Right cardiac atrium (tissue), 5 donors: ENCODE measurements at regions not wholly inside any gene's neighbourhood (a gene's known extent, or its start where the extent isn't known, plus 50 kb on each side); places are given as distances from the start of the nearest gene placed in this dataset.

ENCODE experiments used
- ATAC-seq, 2 donors: fragments of 200-7000 bp; cut with Tn5 transposase; one replicate each; pipeline versions ENCODE4 v1.8.0 to v1.9.1; 2020; ENCODE audit warnings: moderate library complexity in 2 of 2, mild to moderate bottlenecking in 1 of 2
- DNase-seq, 3 donors: peaks; one replicate each; pipeline ENCODE4 v3.0.0-alpha.2; 2020
- H3K27ac ChIP-seq: one replicate; pipeline ENCODE4 v1.5.1; 2013; ENCODE audit warnings: mild to moderate bottlenecking, low read length, control low read depth, moderate library complexity
- H3K27me3 ChIP-seq: one replicate; pipeline ENCODE4 v1.6.1; 2013; ENCODE audit not compliant: control insufficient read depth, insufficient read depth
- H3K4me1 ChIP-seq: one replicate; pipeline ENCODE4 v1.6.1; 2013; ENCODE audit warnings: low read length; ENCODE audit not compliant: control insufficient read depth, insufficient read depth
- H3K4me3 ChIP-seq: one replicate; pipeline ENCODE4 v1.5.1; 2013; ENCODE audit warnings: low read length, control low read depth
- H3K9me3 ChIP-seq: one replicate; pipeline ENCODE4 v1.6.1; 2013; ENCODE audit warnings: low read length; ENCODE audit not compliant: control insufficient read depth
- WGBS: extraction: QIAGEN DNeasy Blood & Tissue Kit; methylation state at CpG from one replicate; pipeline ENCODE4 v1.1.7; 2013; 5-methylcytosine and 5-hydroxymethylcytosine counted together
- intact Hi-C, 4 donors: fragments of 100-400 bp; cut with DNase I; formaldehyde crosslinking; loops; one replicate each; pipeline versions ENCODE4 v1.11.0 to v1.14.0; 2022 to 2023
- donor health status: healthy with polysubstance abuse.
- donor health status: DM: no; HTN: yes; CAD: no.
- donor health status: DM: no; HTN: no; CAD: no.
- donor health status: DM: no; HTN: yes; CAD: no; lungs with severe emphysema.
- donor health status: DM: yes; HTN: yes; CAD: no.

DNA sequence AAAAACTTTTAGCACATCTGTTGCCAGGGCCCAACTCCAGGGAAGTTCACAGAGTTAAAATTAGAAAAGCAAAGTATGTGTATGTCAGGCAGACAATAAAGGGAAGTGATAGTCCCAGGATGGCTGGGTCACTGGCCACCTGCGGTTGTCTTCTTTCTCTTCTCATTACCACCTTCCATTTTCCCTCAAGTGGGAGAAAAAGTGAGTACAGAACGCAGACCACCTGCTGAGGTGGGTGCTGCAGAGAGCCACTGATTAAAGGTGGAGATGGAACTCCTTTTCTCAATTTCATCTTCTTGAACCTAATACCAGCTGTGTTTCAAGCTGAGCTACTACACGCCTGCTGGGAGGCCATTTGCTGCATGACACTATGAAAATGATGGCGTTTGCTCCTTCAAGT, 88.8 kb upstream of the PDE4B start:
- Histone ChIP-seq H3K4me3 (no peak overlapping the region), H3K27ac (no peak overlapping the region), H3K4me1 (no peaks in the 10 kb centered on the region), H3K9me3 (no peaks in the 10 kb centered on the region), H3K27me3 (no peaks in the 10 kb centered on the region)
- ATAC-seq (no peak), DNase-seq (no peak)
- WGBS: 50% methylated on average over 4 of the region's 4 CpGs
- intact Hi-C loops: no loop called here

GRCh38 chr1:65704318-65704717, 88.4 kb upstream of the PDE4B start:
- DNase-seq: no peak
- Histone ChIP-seq H3K9me3 (no peaks in the 10 kb centered on the region), H3K4me3 (no peak overlapping the region), H3K4me1 (no peaks in the 10 kb centered on the region), H3K27me3 (no peaks in the 10 kb centered on the region), H3K27ac (no peak overlapping the region)
- intact Hi-C loops: no loop called here
- WGBS: 88% methylated on average over 2 of the region's 2 CpGs
- no peak for ATAC-seq

- WGBS: 93% methylated on average over 3 of the region's 3 CpGs
Measured at GRCh38 chr1:65717815-65718454, 74.8 kb upstream of the PDE4B start.

GRCh38 chr1:65719391-65719790, 73.3 kb upstream of the PDE4B start:
- no peaks in the 10 kb centered on the region for H3K27me3 ChIP-seq
- intact Hi-C loops: no loop called here
- no peaks in the 10 kb centered on the region for H3K4me1 ChIP-seq
- no peak for DNase-seq
- ATAC-seq: no peak
- H3K9me3 ChIP-seq: no peaks in the 10 kb centered on the region
- H3K4me3 ChIP-seq: no peak overlapping the region
- WGBS: 87% methylated on average over 5 of the region's 5 CpGs
- H3K27ac ChIP-seq: no peak overlapping the region

More at GRCh38 chr1:65717815-65718454, 74.8 kb upstream of the PDE4B start:
- Histone ChIP-seq H3K9me3 (no peaks in the 10 kb centered on the region), H3K27ac (no peak overlapping the region), H3K27me3 (no peaks in the 10 kb centered on the region), H3K4me3 (no peak overlapping the region), H3K4me1 (no peaks in the 10 kb centered on the region)
- DNase-seq (no peak), ATAC-seq (no peak)
- intact Hi-C loops: no loop called here

- H3K4me3 ChIP-seq: no peak overlapping the region
- H3K27ac ChIP-seq: no peak overlapping the region
- ATAC-seq (no peak), DNase-seq (no peak)
- H3K4me1 ChIP-seq: no peaks in the 10 kb centered on the region
- intact Hi-C loops: no loop called here
- 90% methylated on average over 5 of the region's 5 CpGs for WGBS
- no peaks in the 10 kb centered on the region for H3K27me3 ChIP-seq
- H3K9me3 ChIP-seq: no peaks in the 10 kb centered on the region
Measured at GRCh38 chr1:65722461-65722860, 70.2 kb upstream of the PDE4B start.

DNA sequence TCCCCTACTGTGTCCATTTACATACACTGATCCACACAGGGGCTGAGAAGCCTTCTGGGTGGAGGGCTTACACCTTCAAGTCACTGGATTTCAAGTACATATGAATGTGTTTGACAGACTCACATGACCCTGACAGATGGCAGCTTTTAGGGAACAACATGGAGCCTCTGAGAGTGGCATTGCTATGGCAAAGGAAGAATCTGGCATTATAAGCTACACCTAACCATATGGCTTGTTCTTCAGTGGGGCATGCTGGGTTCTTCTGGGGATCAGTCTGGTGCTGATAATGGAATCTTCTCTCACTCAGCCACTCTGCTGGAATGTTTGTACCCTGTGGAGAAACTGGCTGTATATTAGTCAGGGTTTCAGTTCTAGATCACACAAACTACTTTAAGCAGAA, 68.5 kb upstream of the PDE4B start:
- no peaks in the 10 kb centered on the region for H3K4me1 ChIP-seq
- DNase-seq: no peak
- H3K27ac ChIP-seq: no peak overlapping the region
- no peak for ATAC-seq
- no peaks in the 10 kb centered on the region for H3K9me3 ChIP-seq
- intact Hi-C loops: no loop called here
- no peaks in the 10 kb centered on the region for H3K27me3 ChIP-seq
- H3K4me3 ChIP-seq: no peak overlapping the region

DNA sequence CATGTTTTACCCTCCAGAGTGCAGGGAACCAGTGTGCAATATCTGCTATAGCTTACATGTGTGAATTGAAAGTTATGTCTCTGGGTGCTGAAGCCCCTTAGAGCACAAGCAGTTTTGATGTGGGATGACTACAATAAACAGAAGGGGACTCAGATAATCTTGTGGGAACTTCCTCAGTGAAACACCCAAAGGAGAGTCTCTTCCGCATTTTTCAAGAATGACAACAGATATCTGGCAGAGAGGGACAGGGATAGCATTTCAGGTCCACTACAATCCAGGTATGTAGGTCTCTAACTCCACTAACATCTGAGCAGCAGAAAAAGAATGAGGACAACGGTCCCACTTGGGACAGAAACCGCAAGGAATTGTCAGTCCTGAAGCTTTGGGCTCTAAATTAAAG, 67.6 kb upstream of the PDE4B start:
- no peak for ATAC-seq

DNA sequence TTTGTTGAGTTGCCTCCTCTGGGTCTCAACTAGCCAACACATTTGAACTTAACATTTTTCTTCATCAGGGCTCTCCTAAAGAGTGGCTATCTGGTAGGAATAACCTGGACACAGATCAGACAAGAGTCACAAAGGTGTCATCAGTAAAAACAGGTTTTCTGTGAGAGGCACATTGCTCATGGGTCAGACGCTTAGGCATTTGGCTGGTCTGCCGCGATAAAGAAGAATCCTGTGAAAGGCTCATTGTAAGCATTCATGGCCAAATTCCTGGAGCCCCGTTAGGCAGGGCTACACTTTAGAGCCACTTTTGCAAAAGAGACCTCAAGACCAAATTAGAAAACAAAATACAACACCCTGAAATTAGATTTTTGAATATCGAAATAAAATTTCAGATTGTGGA, 64.2 kb upstream of the PDE4B start:
- no peaks in the 10 kb centered on the region for H3K4me1 ChIP-seq
- 74% methylated on average over 5 of the region's 5 CpGs for WGBS
- ATAC-seq: no peak
- no peak overlapping the region for H3K27ac ChIP-seq
- no peak for DNase-seq
- H3K4me3 ChIP-seq: no peak overlapping the region
- no peaks in the 10 kb centered on the region for H3K27me3 ChIP-seq
- no peaks in the 10 kb centered on the region for H3K9me3 ChIP-seq
- intact Hi-C loops: no loop called here

More for the DNA sequence above, 67.6 kb upstream of the PDE4B start:
- Histone ChIP-seq H3K27me3 (no peaks in the 10 kb centered on the region), H3K27ac (no peak overlapping the region), H3K4me1 (no peaks in the 10 kb centered on the region), H3K4me3 (no peak overlapping the region), H3K9me3 (no peaks in the 10 kb centered on the region)
- WGBS: 82% methylated on average over 3 of the region's 3 CpGs
- DNase-seq: no peak
- intact Hi-C loops: no loop called here

DNA sequence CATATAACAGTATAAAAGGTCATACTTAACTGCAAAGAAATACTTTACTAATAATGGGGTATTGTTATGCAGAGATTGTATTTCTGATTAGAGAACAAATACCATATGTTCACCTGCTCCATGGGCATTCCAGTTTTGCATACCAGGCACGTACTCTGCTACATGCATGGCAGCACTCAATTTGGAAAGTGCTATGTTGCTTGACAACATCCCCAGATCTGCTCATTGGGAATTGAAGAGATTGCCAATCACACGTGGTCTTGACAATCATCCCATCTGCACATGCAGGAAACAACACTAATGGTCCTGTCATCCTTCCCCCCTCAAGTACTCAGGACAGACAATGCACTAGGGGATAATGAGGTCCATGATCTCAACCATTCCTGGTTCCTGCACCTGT, 63.4 kb upstream of the PDE4B start:
- H3K9me3 ChIP-seq: no peaks in the 10 kb centered on the region

DNA sequence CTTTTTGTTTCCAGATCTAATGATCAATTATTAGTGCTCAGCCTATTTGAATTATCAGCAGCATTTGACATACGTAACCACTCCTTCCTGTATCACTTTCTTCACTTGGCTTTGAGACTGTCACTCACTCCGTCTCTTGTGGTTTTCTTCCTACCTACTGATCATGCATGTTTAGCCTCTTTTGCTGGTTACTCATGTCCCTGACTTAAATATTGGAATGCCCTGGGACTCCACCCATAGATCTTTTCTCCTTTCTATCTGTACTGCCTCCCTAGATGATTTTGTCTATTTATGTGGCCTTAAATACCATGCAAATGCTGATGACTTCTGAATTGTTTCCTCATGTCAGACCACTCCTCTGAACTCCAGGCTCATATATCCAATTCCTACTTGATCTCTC, 57.7 kb upstream of the PDE4B start:
- Histone ChIP-seq H3K27me3 (no peaks in the 10 kb centered on the region), H3K4me3 (no peak overlapping the region), H3K9me3 (no peaks in the 10 kb centered on the region), H3K4me1 (no peaks in the 10 kb centered on the region), H3K27ac (no peak overlapping the region)
- WGBS: 79% methylated on average over 2 of the region's 2 CpGs
- ATAC-seq (no peak), DNase-seq (no peak)
- intact Hi-C loops: no loop called here

More for the DNA sequence above, 63.4 kb upstream of the PDE4B start:
- intact Hi-C loops: no loop called here
- H3K27ac ChIP-seq: no peak overlapping the region
- no peaks in the 10 kb centered on the region for H3K4me1 ChIP-seq
- WGBS: 43% methylated on average over 2 of the region's 2 CpGs
- DNase-seq (no peak), ATAC-seq (no peak)
- H3K4me3 ChIP-seq: no peak overlapping the region
- no peaks in the 10 kb centered on the region for H3K27me3 ChIP-seq

GRCh38 chr1:65741993-65742392, 50.7 kb upstream of the PDE4B start:
- Histone ChIP-seq H3K4me3 (no peak overlapping the region), H3K27ac (no peak overlapping the region), H3K9me3 (no peaks in the 10 kb centered on the region), H3K4me1 (no peaks in the 10 kb centered on the region), H3K27me3 (no peaks in the 10 kb centered on the region)
- 85% methylated on average over 2 of the region's 2 CpGs for WGBS
- no peak for DNase-seq
- ATAC-seq: no peak
- intact Hi-C loops: no loop called here
